Parathyroid adenoma (tissue), 2 donors: ENCODE measurements at regions not wholly inside any gene's neighbourhood (a gene's known extent, or its start where the extent isn't known, plus 50 kb on each side); places are given as distances from the start of the nearest gene placed in this dataset.

ENCODE experiments used
- H2AFZ ChIP-seq: fragments of 300-600 bp; sonication (generic); one replicate; pipeline ENCODE4 v1.7.0; 2017; ENCODE audit warnings: antibody characterized with exemption, mild to moderate bottlenecking
- H3K27ac ChIP-seq: fragments of 300-600 bp; sonication (generic); one replicate; pipeline ENCODE4 v1.7.0; 2017
- H3K27me3 ChIP-seq: fragments of 300-600 bp; sonication (generic); one replicate; pipeline ENCODE4 v1.7.0; 2017; ENCODE audit warnings: low read length; ENCODE audit not compliant: control insufficient read depth, insufficient read depth
- H3K36me3 ChIP-seq: fragments of 300-600 bp; sonication (generic); one replicate; pipeline ENCODE4 v1.7.0; 2017; ENCODE audit warnings: low read length; ENCODE audit not compliant: control insufficient read depth, insufficient read depth
- H3K4me1 ChIP-seq: fragments of 300-600 bp; sonication (generic); one replicate; pipeline ENCODE4 v1.7.0; 2017; ENCODE audit warnings: control low read depth
- H3K4me2 ChIP-seq: fragments of 300-600 bp; sonication (generic); one replicate; pipeline ENCODE4 v1.7.0; 2017; ENCODE audit warnings: low read length
- H3K4me3 ChIP-seq: fragments of 300-600 bp; sonication (generic); one replicate; pipeline ENCODE4 v1.7.0; 2017; ENCODE audit warnings: low read depth, low read length
- H3K79me2 ChIP-seq: fragments of 300-600 bp; sonication (generic); one replicate; pipeline ENCODE4 v1.7.0; 2017; ENCODE audit warnings: control low read depth
- H3K9ac ChIP-seq: fragments of 300-600 bp; sonication (generic); one replicate; pipeline ENCODE4 v1.7.0; 2017; ENCODE audit warnings: mild to moderate bottlenecking
- H3K9me3 ChIP-seq: fragments of 300-600 bp; sonication (generic); one replicate; pipeline ENCODE4 v1.7.0; 2017; ENCODE audit warnings: low read length; ENCODE audit not compliant: control insufficient read depth
- CTCF ChIP-seq: fragments of 300-600 bp; sonication (generic); IDR thresholded peaks from one replicate; pipeline ENCODE4 v1.7.0; 2017; ENCODE audit warnings: antibody characterized with exemption, mild to moderate bottlenecking
- donor health status: primary hyperparathyroidism.

- Histone ChIP-seq H3K36me3 (no peaks in the 10 kb centered on the region), H3K27me3 (no peaks in the 10 kb centered on the region), H3K9ac (no peak overlapping the region)
These were observed 93.6 kb upstream of the CHST15 start for GRCh38 chr10:124186956-124187355.

GRCh38 chr10:124185084-124185483 is 91.7 kb upstream of the CHST15 start:
- no peaks in the 10 kb centered on the region for H3K9me3 ChIP-seq

More at GRCh38 chr10:124186956-124187355, 93.6 kb upstream of the CHST15 start:
- no peak overlapping the region for H2AFZ ChIP-seq
- H3K4me3 ChIP-seq, result no peak overlapping the region
- H3K27ac ChIP-seq, result no peak overlapping the region
- no peaks in the 10 kb centered on the region for H3K9me3 ChIP-seq
- TF ChIP-seq CTCF, result no peak
- no peak overlapping the region for H3K4me2 ChIP-seq
- no peaks in the 10 kb centered on the region for H3K79me2 ChIP-seq
- no peaks in the 10 kb centered on the region for H3K4me1 ChIP-seq

GRCh38 chr10:124184208-124184830 is 90.9 kb upstream of the CHST15 start:
- H3K27ac ChIP-seq, result no peak overlapping the region
- no peaks in the 10 kb centered on the region for H3K79me2 ChIP-seq
- H3K4me2 ChIP-seq, result no peak overlapping the region
- no peak overlapping the region for H3K4me3 ChIP-seq
- no peaks in the 10 kb centered on the region for H3K9me3 ChIP-seq
- H3K4me1 ChIP-seq, result no peaks in the 10 kb centered on the region
- H3K36me3 ChIP-seq, result no peaks in the 10 kb centered on the region
- no peaks in the 10 kb centered on the region for H3K27me3 ChIP-seq
- no peak overlapping the region for H2AFZ ChIP-seq
- H3K9ac ChIP-seq, result no peak overlapping the region
- TF ChIP-seq CTCF, result no peak

More at GRCh38 chr10:124185084-124185483, 91.7 kb upstream of the CHST15 start:
- Histone ChIP-seq H3K27me3 (no peaks in the 10 kb centered on the region), H2AFZ (no peak overlapping the region), H3K4me2 (no peak overlapping the region), H3K4me3 (no peak overlapping the region), H3K9ac (no peak overlapping the region), H3K4me1 (no peaks in the 10 kb centered on the region), H3K79me2 (no peaks in the 10 kb centered on the region), H3K36me3 (no peaks in the 10 kb centered on the region), H3K27ac (no peak overlapping the region)
- TF ChIP-seq CTCF, result no peak

- Histone ChIP-seq H3K9ac (no peak overlapping the region), H3K36me3 (no peaks in the 10 kb centered on the region), H3K27me3 (no peaks in the 10 kb centered on the region), H3K79me2 (no peaks in the 10 kb centered on the region), H3K27ac (no peak overlapping the region), H3K4me1 (no peaks in the 10 kb centered on the region), H3K4me2 (no peak overlapping the region), H3K4me3 (no peak overlapping the region), H2AFZ (no peak overlapping the region), H3K9me3 (no peaks in the 10 kb centered on the region)
- no peak for TF ChIP-seq CTCF
These were observed 90.2 kb upstream of the CHST15 start for GRCh38 chr10:124183617-124184016.

- Histone ChIP-seq H3K4me3 (no peak overlapping the region), H3K4me1 (no peaks in the 10 kb centered on the region), H3K27me3 (no peaks in the 10 kb centered on the region), H3K9me3 (no peaks in the 10 kb centered on the region), H3K36me3 (no peaks in the 10 kb centered on the region), H3K4me2 (no peak overlapping the region), H3K9ac (no peak overlapping the region), H2AFZ (no peak overlapping the region), H3K79me2 (no peaks in the 10 kb centered on the region), H3K27ac (no peak overlapping the region)
- no peak for TF ChIP-seq CTCF
These were observed 88.7 kb upstream of the CHST15 start for GRCh38 chr10:124182088-124182541.
